HCT116 (cell line): ENCODE measurements at regions not wholly inside any gene's neighbourhood (a gene's known extent, or its start where the extent isn't known, plus 50 kb on each side); places are given as distances from the start of the nearest gene placed in this dataset.

Source experiments
- ATAC-seq: fragments of 200-7000 bp; cut with Tn5 transposase; 2 replicates; pipeline ENCODE4 v1.9.1; 2020; ENCODE audit warnings: mild to moderate bottlenecking, moderate library complexity
- BruUV-seq: library from RNA; stranded (reverse); fragments of 400-500 nt; replicated peaks from 2 replicates; lab custom pipeline; 2021; lab: Mats Ljungman, UMichigan
- CTCF ChIA-PET: fragments of 300-600 bp; sonication (Branson Sonifier 250); formaldehyde crosslinking; loops from one replicate; lab custom pipeline; 2021; ENCODE audit warnings: antibody characterized with exemption; lab: Charles Lee
- POLR2A ChIA-PET: fragments of 300-600, 350-600 bp; sonication (Branson Sonifier 250); formaldehyde crosslinking; loops from one replicate; lab custom pipeline; 2021; ENCODE audit warnings: antibody characterized with exemption; lab: Charles Lee
- RAD21 ChIA-PET, 2 experiments: fragments of 300-600 bp; sonication (Branson Sonifier 250); formaldehyde crosslinking; loops; one replicate each; lab custom pipeline; 2023; ENCODE audit warnings: low total read pairs in 2 of 2; ENCODE audit not compliant: uncharacterized antibody in 2 of 2, unreplicated experiment in 2 of 2, low non-redundant PET in 1 of 2; lab: Charles Lee
- DNase-seq: peaks from one replicate; pipeline ENCODE4 v3.0.0-alpha.2; 2010; ENCODE audit warnings: low read depth, low spot score
- H2AFZ ChIP-seq: fragments of 200-600 bp; shearing (Covaris generic), sonication (generic); 2 replicates; pipeline ENCODE4 v1.6.1; 2017; ENCODE audit warnings: low read depth, mixed run types, mixed read lengths, antibody characterized with exemption, low read length; ENCODE audit not compliant: poor library complexity, severe bottlenecking
- H3K27ac ChIP-seq: 2 replicates; pipeline ENCODE4 v1.5.1; 2012; ENCODE audit warnings: low read depth, low read length
- H3K27me3 ChIP-seq: fragments of 200-600 bp; sonication (generic); 2 replicates; pipeline ENCODE4 v1.6.1; 2016; ENCODE audit warnings: mixed run types, low read length, mixed read lengths; ENCODE audit not compliant: insufficient read depth
- H3K36me3 ChIP-seq, 2 experiments: fragments of 200-500 bp in 1 of 2; fragments of 200-600 bp in 1 of 2; sonication (Bioruptor generic) in 1 of 2; sonication (generic) in 1 of 2; 2 replicates each; pipeline versions ENCODE4 v1.5.1 to v1.6.1; 2014 to 2016; ENCODE audit warnings: low read length in 2 of 2, inconsistent platforms in 1 of 2, mixed read lengths in 1 of 2, mixed run types in 1 of 2; ENCODE audit not compliant: insufficient read depth in 2 of 2, control insufficient read depth in 1 of 2
- H3K4me1 ChIP-seq, 2 experiments: fragments of 200-600 bp in 1 of 2; sonication (generic) in 1 of 2; 2 replicates each; pipeline versions ENCODE4 v1.5.1 to v1.6.1; 2012 to 2017; ENCODE audit warnings: low read length in 2 of 2, inconsistent platforms in 1 of 2, mild to moderate bottlenecking in 1 of 2, mixed read lengths in 1 of 2, mixed run types in 1 of 2, moderate library complexity in 1 of 2; ENCODE audit not compliant: insufficient read depth in 2 of 2, control insufficient read depth in 1 of 2
- H3K4me2 ChIP-seq: fragments of 200-600 bp; sonication (generic); 2 replicates; pipeline ENCODE4 v1.6.1; 2017; ENCODE audit warnings: mixed run types, low read length, mixed read lengths
- H3K4me3 ChIP-seq, 2 experiments: fragments of 200-600 bp in 1 of 2; sonication (generic) in 1 of 2; replicated peaks in 1 of 2; 2 replicates each; pipeline ENCODE4 v1.5.1; 2011 to 2016; ENCODE audit warnings: low read length in 2 of 2, control low read depth in 1 of 2, low read depth in 1 of 2, mild to moderate bottlenecking in 1 of 2, mixed read lengths in 1 of 2, mixed run types in 1 of 2
- H3K79me2 ChIP-seq: fragments of 200-600 bp; sonication (generic); 2 replicates; pipeline ENCODE4 v1.6.1; 2017; ENCODE audit warnings: mild to moderate bottlenecking, mixed run types, low read length, moderate library complexity, mixed read lengths; ENCODE audit not compliant: insufficient read depth
- H3K9ac ChIP-seq: fragments of 200-600 bp; sonication (generic); 2 replicates; pipeline ENCODE4 v1.6.1; 2016; ENCODE audit warnings: low read length, mixed read lengths
- H3K9me2 ChIP-seq: fragments of 200-600 bp; sonication (generic), shearing (Covaris generic); 2 replicates; pipeline ENCODE4 v1.6.1; 2017; ENCODE audit warnings: mixed run types, mild to moderate bottlenecking, moderate library complexity; ENCODE audit not compliant: insufficient read depth
- H3K9me3 ChIP-seq, 2 experiments: fragments of 200-500 bp in 1 of 2; fragments of 200-600 bp in 1 of 2; sonication (Bioruptor generic) in 1 of 2; sonication (generic) in 1 of 2; 2 replicates each; pipeline ENCODE4 v1.6.1; 2014 to 2017; ENCODE audit warnings: low read length in 2 of 2, mixed read lengths in 2 of 2, inconsistent platforms in 1 of 2, low read depth in 1 of 2, mild to moderate bottlenecking in 1 of 2, mixed run types in 1 of 2, moderate library complexity in 1 of 2; ENCODE audit not compliant: control insufficient read depth in 1 of 2, insufficient read depth in 1 of 2
- H4K20me1 ChIP-seq: fragments of 200-600 bp; sonication (generic), shearing (Covaris generic); 2 replicates; pipeline ENCODE4 v1.6.1; 2017; ENCODE audit warnings: mixed run types, mild to moderate bottlenecking, moderate library complexity; ENCODE audit not compliant: insufficient read depth
- ELF1 ChIP-seq: IDR thresholded peaks from 2 replicates; pipeline ENCODE4 v1.6.1; 2012; ENCODE audit warnings: low read depth, borderline replicate concordance
- POLR2AphosphoS5 ChIP-seq: IDR thresholded peaks from 2 replicates; pipeline ENCODE4 v1.6.1; 2011; ENCODE audit warnings: mild to moderate bottlenecking, low read depth, low read length, moderate library complexity
- RAD21 ChIP-seq: IDR thresholded peaks from 2 replicates; pipeline ENCODE4 v1.6.1; 2012; ENCODE audit warnings: low read depth, mild to moderate bottlenecking
- SP1 ChIP-seq: IDR thresholded peaks from 2 replicates; pipeline ENCODE4 v1.6.1; 2012; ENCODE audit warnings: low read depth
- SRF ChIP-seq: IDR thresholded peaks from 2 replicates; pipeline ENCODE4 v1.6.1; 2012; ENCODE audit warnings: low read depth
- TCF7L2 ChIP-seq: IDR thresholded peaks from 2 replicates; pipeline ENCODE4 v1.7.0; 2011; ENCODE audit warnings: borderline replicate concordance, inconsistent platforms; ENCODE audit not compliant: insufficient read depth, insufficient read length; ENCODE audit errors: extremely low read depth
- ZNF274 ChIP-seq: fragments of 200-500 bp; sonication (Bioruptor generic); IDR thresholded peaks from 2 replicates; pipeline ENCODE4 v1.6.1; 2014; ENCODE audit warnings: mild to moderate bottlenecking, low read depth, low read length, inconsistent platforms
- intact Hi-C: fragments of 100-400 bp; cut with micrococcal nuclease; formaldehyde crosslinking; loops from 2 replicates; pipeline ENCODE4 v1.10.0; 2022

- intact Hi-C loops, result no loop called here
- RAD21 ChIA-PET, result no interaction called here
- Histone ChIP-seq H3K27me3 (no peaks in the 10 kb centered on the region), H3K79me2 (no peaks in the 10 kb centered on the region), H3K4me1 (peaks cover 0 to 3% of the 10 kb centered on the region in 2 experiments; a peak in 1 of 4 replicates), H3K9me3 (no peaks in the 10 kb centered on the region), H4K20me1 (no peaks in the 10 kb centered on the region), H3K27ac (no peak overlapping the region), H3K9ac (no peak overlapping the region), H3K9me2 (no peaks in the 10 kb centered on the region), H3K4me2 (no peak overlapping the region), H3K36me3 (no peaks in the 10 kb centered on the region), H2AFZ (no peak overlapping the region), H3K4me3 (no peak overlapping the region)
- DNase-seq (no peak), ATAC-seq (no peak)
- POLR2A ChIA-PET, result no interaction called here
- CTCF ChIA-PET, result no interaction called here
- TF ChIP-seq ZNF274, result no peak
- TF ChIP-seq TCF7L2, result no peak
- no TSS peak for BruUV-seq
Observed at GRCh38 chr15:39151545-39151944, 429.3 kb upstream of the THBS1 start.

GRCh38 chr15:39153058-39153714, 427.7 kb upstream of the THBS1 start:
- H3K79me2 ChIP-seq, result no peaks in the 10 kb centered on the region
- ChIA-PET POLR2A (no interaction called here), RAD21 (no interaction called here), CTCF (interaction anchor here (1.4 kb wide), 1 partner anchor 454 kb away, joined by 3 read pairs; no protein-coding TSS in a partner anchor)
- intact Hi-C loops, result no loop called here
- no peak overlapping the region for H2AFZ ChIP-seq
- no peaks in the 10 kb centered on the region for H3K9me3 ChIP-seq
- ATAC-seq, result no peak
- H3K27ac ChIP-seq, result no peak overlapping the region
- H3K4me1 ChIP-seq, result peaks cover 0 to 3% of the 10 kb centered on the region in 2 experiments; a peak in 1 of 4 replicates
- no peaks in the 10 kb centered on the region for H3K27me3 ChIP-seq
- no peak overlapping the region for H3K4me3 ChIP-seq
- H4K20me1 ChIP-seq, result no peaks in the 10 kb centered on the region
- no peaks in the 10 kb centered on the region for H3K9me2 ChIP-seq
- H3K9ac ChIP-seq, result no peak overlapping the region
- no peaks in the 10 kb centered on the region for H3K36me3 ChIP-seq
- BruUV-seq, result no TSS peak
- TF ChIP-seq POLR2AphosphoS5 (no peak), RAD21 (no peak), SP1 (no peak), ZNF274 (no peak), ELF1 (no peak), SRF (no peak)
- no peak for DNase-seq
- H3K4me2 ChIP-seq, result no peak overlapping the region
